ENCODE measurements at regions not wholly inside any gene's neighbourhood (a gene's known extent, or its start where the extent isn't known, plus 50 kb on each side); places are given as distances from the start of the nearest gene placed in this dataset.

- no peak overlapping the region for H3K27ac Mint-ChIP-seq (ENCODE audit: unreplicated experiment)
- no peaks in the 10 kb centered on the region for H3K27me3 Mint-ChIP-seq (ENCODE audit: low read depth, unreplicated experiment)
- Histone ChIP-seq H3K4me3 (ENCODE audit: insufficient read depth, low read depth, low read length) (no peak overlapping the region), H3K4me1 (ENCODE audit: insufficient read depth, low read length) (no peaks in the 10 kb centered on the region), H3K4me2 (ENCODE audit: low read length) (peak overlapping the region; percentile 68), H3K9me3 (ENCODE audit: insufficient read depth, low read depth, low read length) (no peaks in the 10 kb centered on the region), H3K27me3 (ENCODE audit: insufficient read depth, low read length) (no peaks in the 10 kb centered on the region), H4K20me1 (ENCODE audit: insufficient read depth, low read length) (no peaks in the 10 kb centered on the region), H2AFZ (ENCODE audit: low read depth, low read length) (peak overlapping the region; percentile 54), H3K79me2 (ENCODE audit: insufficient read depth, low read length) (no peaks in the 10 kb centered on the region), H3K27ac (ENCODE audit: low read depth, low read length) (no peak overlapping the region), H3K36me3 (ENCODE audit: insufficient read depth, low read length) (no peaks in the 10 kb centered on the region), H3K9ac (ENCODE audit: low read length) (no peak overlapping the region)
- H3K4me3 Mint-ChIP-seq (ENCODE audit: unreplicated experiment) = no peak overlapping the region
- peak; percentile 41 for DNase-seq (ENCODE audit: low read depth)
- no peak for FAIRE-seq
- H3K36me3 Mint-ChIP-seq (ENCODE audit: low read depth, unreplicated experiment) = no peaks in the 10 kb centered on the region
- no peak for TF ChIP-seq EZH2 (IDR thresholded peaks at IDR 0.05; ENCODE audit: insufficient read depth, low read length)
- TF ChIP-seq CTCF (IDR thresholded peaks at IDR 0.05; ENCODE audit: insufficient read depth, low read depth, low read length) = no peak
- peaks cover 3% of the 10 kb centered on the region for H3K9me3 Mint-ChIP-seq (ENCODE audit: unreplicated experiment)
- peaks cover 5% of the 10 kb centered on the region for H3K4me1 Mint-ChIP-seq (ENCODE audit: low read depth, unreplicated experiment)
These were observed 92.7 kb upstream of the CFAP20DC start for GRCh38 chr3:59142556-59142955.

- no peak overlapping the region for H3K9ac ChIP-seq (ENCODE audit: low read length)
- H3K4me2 ChIP-seq (ENCODE audit: low read length) = no peak overlapping the region
- H3K4me3 Mint-ChIP-seq (ENCODE audit: unreplicated experiment) = no peak overlapping the region
- H3K79me2 ChIP-seq (ENCODE audit: insufficient read depth, low read length) = no peaks in the 10 kb centered on the region
- H2AFZ ChIP-seq (ENCODE audit: low read depth, low read length) = no peak overlapping the region
- no peaks in the 10 kb centered on the region for H3K9me3 ChIP-seq (ENCODE audit: insufficient read depth, low read depth, low read length)
- no peaks in the 10 kb centered on the region for H4K20me1 ChIP-seq (ENCODE audit: insufficient read depth, low read length)
- peaks cover 7% of the 10 kb centered on the region for H3K4me1 Mint-ChIP-seq (ENCODE audit: low read depth, unreplicated experiment)
- H3K4me3 ChIP-seq (ENCODE audit: insufficient read depth, low read depth, low read length) = no peak overlapping the region
- no peak overlapping the region for H3K27ac Mint-ChIP-seq (ENCODE audit: unreplicated experiment)
- H3K27ac ChIP-seq (ENCODE audit: low read depth, low read length) = no peak overlapping the region
- TF ChIP-seq EZH2 (IDR thresholded peaks at IDR 0.05; ENCODE audit: insufficient read depth, low read length) (no peak), CTCF (IDR thresholded peaks at IDR 0.05; ENCODE audit: insufficient read depth, low read depth, low read length) (no peak)
- no peaks in the 10 kb centered on the region for H3K36me3 Mint-ChIP-seq (ENCODE audit: low read depth, unreplicated experiment)
- H3K27me3 ChIP-seq (ENCODE audit: insufficient read depth, low read length) = no peaks in the 10 kb centered on the region
- no peaks in the 10 kb centered on the region for H3K4me1 ChIP-seq (ENCODE audit: insufficient read depth, low read length)
- no peaks in the 10 kb centered on the region for H3K27me3 Mint-ChIP-seq (ENCODE audit: low read depth, unreplicated experiment)
- FAIRE-seq = no peak
- no peaks in the 10 kb centered on the region for H3K9me3 Mint-ChIP-seq (ENCODE audit: unreplicated experiment)
- DNase-seq (ENCODE audit: low read depth) = no peak
- no peaks in the 10 kb centered on the region for H3K36me3 ChIP-seq (ENCODE audit: insufficient read depth, low read length)
These were observed 89.1 kb upstream of the CFAP20DC start for GRCh38 chr3:59138966-59139365.

GRCh38 chr3:59137415-59137814 lies 87.6 kb upstream of the CFAP20DC start:
- no peaks in the 10 kb centered on the region for H3K4me1 ChIP-seq (ENCODE audit: insufficient read depth, low read length)
- no peaks in the 10 kb centered on the region for H3K9me3 Mint-ChIP-seq (ENCODE audit: unreplicated experiment)
- TF ChIP-seq EZH2 (IDR thresholded peaks at IDR 0.05; ENCODE audit: insufficient read depth, low read length) (no peak), CTCF (IDR thresholded peaks at IDR 0.05; ENCODE audit: insufficient read depth, low read depth, low read length) (no peak)
- no peaks in the 10 kb centered on the region for H3K9me3 ChIP-seq (ENCODE audit: insufficient read depth, low read depth, low read length)
- no peaks in the 10 kb centered on the region for H3K27me3 Mint-ChIP-seq (ENCODE audit: low read depth, unreplicated experiment)
- no peak for DNase-seq (ENCODE audit: low read depth)
- no peaks in the 10 kb centered on the region for H3K36me3 Mint-ChIP-seq (ENCODE audit: low read depth, unreplicated experiment)
- no peak overlapping the region for H3K27ac Mint-ChIP-seq (ENCODE audit: unreplicated experiment)
- no peak for FAIRE-seq
- H2AFZ ChIP-seq (ENCODE audit: low read depth, low read length) = no peak overlapping the region
- no peaks in the 10 kb centered on the region for H4K20me1 ChIP-seq (ENCODE audit: insufficient read depth, low read length)
- no peaks in the 10 kb centered on the region for H3K27me3 ChIP-seq (ENCODE audit: insufficient read depth, low read length)
- H3K9ac ChIP-seq (ENCODE audit: low read length) = no peak overlapping the region
- H3K4me1 Mint-ChIP-seq (ENCODE audit: low read depth, unreplicated experiment) = peaks cover 4% of the 10 kb centered on the region
- H3K79me2 ChIP-seq (ENCODE audit: insufficient read depth, low read length) = no peaks in the 10 kb centered on the region
- H3K4me3 ChIP-seq (ENCODE audit: insufficient read depth, low read depth, low read length) = no peak overlapping the region
- H3K36me3 ChIP-seq (ENCODE audit: insufficient read depth, low read length) = no peaks in the 10 kb centered on the region
- H3K4me2 ChIP-seq (ENCODE audit: low read length) = no peak overlapping the region
- no peak overlapping the region for H3K27ac ChIP-seq (ENCODE audit: low read depth, low read length)
- no peak overlapping the region for H3K4me3 Mint-ChIP-seq (ENCODE audit: unreplicated experiment)
